Cardiac muscle cell (in vitro differentiated cells and primary cell): ENCODE measurements at regions not wholly inside any gene's neighbourhood (a gene's known extent, or its start where the extent isn't known, plus 50 kb on each side); places are given as distances from the start of the nearest gene placed in this dataset.

Experiments used
- DNase-seq, 2 donors: peaks; one replicate each; pipeline versions ENCODE4 v3.0.0 to v3.0.0-alpha.2; 2010 to 2017; ENCODE audit warnings: low read depth in 1 of 2, low spot score in 1 of 2
- H3K27ac ChIP-seq: fragments of 200-600 bp; sonication (generic); 2 replicates; pipeline ENCODE4 v1.5.1; 2016
- H3K27me3 ChIP-seq: fragments of 200-600 bp; sonication (generic); 2 replicates; pipeline ENCODE4 v1.6.0; 2016; ENCODE audit warnings: control low read depth
- H3K36me3 ChIP-seq: fragments of 200-600 bp; sonication (generic); 2 replicates; pipeline ENCODE4 v1.5.1; 2016; ENCODE audit warnings: control low read depth
- H3K4me1 ChIP-seq: fragments of 200-600 bp; sonication (generic); 2 replicates; pipeline ENCODE4 v1.8.1; 2017; ENCODE audit warnings: low read depth, mild to moderate bottlenecking, mixed run types
- H3K4me3 ChIP-seq: fragments of 200-600 bp; sonication (generic); 2 replicates; pipeline ENCODE4 v1.5.1; 2016; ENCODE audit warnings: mild to moderate bottlenecking
- H3K9me3 ChIP-seq: fragments of 200-600 bp; sonication (generic); 2 replicates; pipeline ENCODE4 v1.5.1; 2017; ENCODE audit warnings: low read depth, mild to moderate bottlenecking, control low read depth
- CTCF ChIP-seq: IDR thresholded peaks from 2 replicates; pipeline ENCODE4 v1.5.1; 2012; ENCODE audit warnings: low read depth, mild to moderate bottlenecking, low read length

GRCh38 chr17:77793146-77793970 is 165.1 kb upstream of the TNRC6C start:
- H3K36me3 ChIP-seq = no peaks in the 10 kb centered on the region
- H3K9me3 ChIP-seq = no peaks in the 10 kb centered on the region
- no peak for TF ChIP-seq CTCF
- no peak for DNase-seq
- no peak overlapping the region for H3K27ac ChIP-seq
- no peaks in the 10 kb centered on the region for H3K4me1 ChIP-seq
- peaks cover 33% of the 10 kb centered on the region for H3K27me3 ChIP-seq
- no peak overlapping the region for H3K4me3 ChIP-seq

GRCh38 chr17:77793971-77794235 is 164.6 kb upstream of the TNRC6C start:
- Histone ChIP-seq H3K36me3 (no peaks in the 10 kb centered on the region), H3K27ac (no peak overlapping the region), H3K4me3 (no peak overlapping the region), H3K9me3 (no peaks in the 10 kb centered on the region), H3K4me1 (no peaks in the 10 kb centered on the region), H3K27me3 (peaks cover 27% of the 10 kb centered on the region)
- no peak for TF ChIP-seq CTCF
- no peak for DNase-seq

- Histone ChIP-seq H3K4me1 (no peaks in the 10 kb centered on the region), H3K9me3 (no peaks in the 10 kb centered on the region)
- no peak for TF ChIP-seq CTCF
Observed at GRCh38 chr17:77794846-77795245, 163.7 kb upstream of the TNRC6C start.

GRCh38 chr17:77795685-77796084 is 162.8 kb upstream of the TNRC6C start:
- Histone ChIP-seq H3K27me3 (peaks cover 11% of the 10 kb centered on the region), H3K9me3 (no peaks in the 10 kb centered on the region), H3K4me3 (no peak overlapping the region), H3K27ac (no peak overlapping the region), H3K4me1 (no peaks in the 10 kb centered on the region), H3K36me3 (no peaks in the 10 kb centered on the region)
- TF ChIP-seq CTCF = no peak
- DNase-seq = no peak

More at GRCh38 chr17:77794846-77795245, 163.7 kb upstream of the TNRC6C start:
- Histone ChIP-seq H3K36me3 (no peaks in the 10 kb centered on the region), H3K27ac (no peak overlapping the region), H3K4me3 (no peak overlapping the region), H3K27me3 (peaks cover 20% of the 10 kb centered on the region)
- DNase-seq = no peak

GRCh38 chr17:77796176-77796860 is 162.2 kb upstream of the TNRC6C start:
- no peaks in the 10 kb centered on the region for H3K9me3 ChIP-seq
- H3K27me3 ChIP-seq = peaks cover 9% of the 10 kb centered on the region
- no peaks in the 10 kb centered on the region for H3K36me3 ChIP-seq
- TF ChIP-seq CTCF = no peak
- no peaks in the 10 kb centered on the region for H3K4me1 ChIP-seq
- no peak overlapping the region for H3K4me3 ChIP-seq
- no peak overlapping the region for H3K27ac ChIP-seq
- no peak for DNase-seq
